ENCODE measurements at regions not wholly inside any gene's neighbourhood (a gene's known extent, or its start where the extent isn't known, plus 50 kb on each side); places are given as distances from the start of the nearest gene placed in this dataset.

- DNase-seq (ENCODE audit: low spot score): no peak
Measured at GRCh38 chr2:157150747-157151146, 106.8 kb upstream of the GALNT5 start.

- DNase-seq (ENCODE audit: low spot score): no peak
Measured at GRCh38 chr2:157152362-157152761, 105.1 kb upstream of the GALNT5 start.

GRCh38 chr2:157155992-157156391 lies 101.5 kb upstream of the GALNT5 start:
- DNase-seq (ENCODE audit: low spot score): no peak

GRCh38 chr2:157158111-157158510 lies 99.4 kb upstream of the GALNT5 start:
- no peak for DNase-seq (ENCODE audit: low spot score)

GRCh38 chr2:157159221-157159934 lies 98.1 kb upstream of the GALNT5 start:
- no peak for DNase-seq (ENCODE audit: low spot score)

GRCh38 chr2:157160111-157160510 lies 97.4 kb upstream of the GALNT5 start:
- DNase-seq (ENCODE audit: low spot score): no peak

GRCh38 chr2:157164370-157164769 lies 93.1 kb upstream of the GALNT5 start:
- no peak for DNase-seq (ENCODE audit: low spot score)

- DNase-seq (ENCODE audit: low spot score): no peak
Measured at GRCh38 chr2:157164891-157165290, 92.6 kb upstream of the GALNT5 start.

- no peak for DNase-seq (ENCODE audit: low spot score)
Measured at GRCh38 chr2:157168501-157168900, 89.0 kb upstream of the GALNT5 start.

GRCh38 chr2:157169889-157170288 lies 87.6 kb upstream of the GALNT5 start:
- no peak for DNase-seq (ENCODE audit: low spot score)

GRCh38 chr2:157170299-157170698 lies 87.2 kb upstream of the GALNT5 start:
- DNase-seq (ENCODE audit: low spot score): no peak

- no peak for DNase-seq (ENCODE audit: low spot score)
Measured at GRCh38 chr2:157172239-157172638, 85.3 kb upstream of the GALNT5 start.

GRCh38 chr2:157172866-157173578 lies 84.5 kb upstream of the GALNT5 start:
- peak; percentile 19 for DNase-seq (ENCODE audit: low spot score)

GRCh38 chr2:157173740-157174184 lies 83.7 kb upstream of the GALNT5 start:
- peak; percentile 80 for DNase-seq (ENCODE audit: low spot score)

GRCh38 chr2:157174321-157174720 lies 83.2 kb upstream of the GALNT5 start:
- DNase-seq (ENCODE audit: low spot score): no peak

- DNase-seq (ENCODE audit: low spot score): no peak
Measured at GRCh38 chr2:157176602-157177001, 80.9 kb upstream of the GALNT5 start.

- DNase-seq (ENCODE audit: low spot score): no peak
Measured at GRCh38 chr2:157178874-157179273, 78.6 kb upstream of the GALNT5 start.

- no peak for DNase-seq (ENCODE audit: low spot score)
Measured at GRCh38 chr2:157179324-157180105, 78.0 kb upstream of the GALNT5 start.

- DNase-seq (ENCODE audit: low spot score): no peak
Measured at GRCh38 chr2:157180359-157180758, 77.1 kb upstream of the GALNT5 start.

- DNase-seq (ENCODE audit: low spot score): no peak
Measured at GRCh38 chr2:157181234-157181633, 76.3 kb upstream of the GALNT5 start.

- no peak for DNase-seq (ENCODE audit: low spot score)
Measured at GRCh38 chr2:157182204-157182709, 75.2 kb upstream of the GALNT5 start.

GRCh38 chr2:157182834-157183396 lies 74.6 kb upstream of the GALNT5 start:
- peak; percentile 73 for DNase-seq (ENCODE audit: low spot score)
